ENCODE measurements at regions not wholly inside any gene's neighbourhood (a gene's known extent, or its start where the extent isn't known, plus 50 kb on each side); places are given as distances from the start of the nearest gene placed in this dataset.

- H3K4me3 ChIP-seq (ENCODE audit: low read length): no peak overlapping the region
- H3K36me3 ChIP-seq (ENCODE audit: insufficient read depth, low read length): no peaks in the 10 kb centered on the region
- no peaks in the 10 kb centered on the region for H3F3A ChIP-seq (ENCODE audit: insufficient read depth, low read length, poor library complexity, severe bottlenecking)
- H3K9me3 ChIP-seq (ENCODE audit: low read length): no peaks in the 10 kb centered on the region
- no peaks in the 10 kb centered on the region for H3K79me2 ChIP-seq (replicated peaks; ENCODE audit: insufficient read depth, low read length)
- no peaks in the 10 kb centered on the region for H3K9me2 ChIP-seq (ENCODE audit: insufficient read depth, low read length)
- H3K9ac ChIP-seq (ENCODE audit: low read length): no peak overlapping the region
- no peak overlapping the region for H3K4me2 ChIP-seq (ENCODE audit: low read length)
- H3K27me3 ChIP-seq (ENCODE audit: insufficient read depth, low read depth, low read length): no peaks in the 10 kb centered on the region
- no peak overlapping the region for H3K27ac ChIP-seq (ENCODE audit: low read length)
- H4K20me1 ChIP-seq (ENCODE audit: insufficient read depth): no peaks in the 10 kb centered on the region
- no peak overlapping the region for H2AFZ ChIP-seq (ENCODE audit: low read depth, low read length)
- TF ChIP-seq TAF1 (IDR thresholded peaks at IDR 0.05; ENCODE audit: low read depth) (no peak), REST (IDR thresholded peaks at IDR 0.05; ENCODE audit: borderline replicate concordance) (no peak), MXI1 (conservative IDR thresholded peaks at IDR 0.05; ENCODE audit: poor library complexity, severe bottlenecking) (no peak), EP300 (conservative IDR thresholded peaks at IDR 0.05; ENCODE audit: poor library complexity, severe bottlenecking) (no peak), CTCF (IDR thresholded peaks at IDR 0.05; ENCODE audit: poor library complexity, severe bottlenecking) (no peak), POLR2AphosphoS5 (IDR thresholded peaks at IDR 0.05) (no peak), SMC3 (conservative IDR thresholded peaks at IDR 0.05; ENCODE audit: poor library complexity) (no peak), RAD21 (conservative IDR thresholded peaks at IDR 0.05) (no peak), EZH2 (IDR thresholded peaks at IDR 0.05; ENCODE audit: borderline replicate concordance, insufficient read depth, low read length, poor library complexity, severe bottlenecking) (no peak)
These were observed 807.4 kb upstream of the CITED2 start for GRCh38 chr6:140181876-140182275.

- Histone ChIP-seq H3K4me3 (ENCODE audit: low read length) (no peak overlapping the region), H3K9me3 (ENCODE audit: low read length) (no peaks in the 10 kb centered on the region), H3K9me2 (ENCODE audit: insufficient read depth, low read length) (no peaks in the 10 kb centered on the region), H3K4me2 (ENCODE audit: low read length) (no peak overlapping the region), H3K27ac (ENCODE audit: low read length) (no peak overlapping the region), H4K20me1 (ENCODE audit: insufficient read depth) (no peaks in the 10 kb centered on the region), H3F3A (ENCODE audit: insufficient read depth, low read length, poor library complexity, severe bottlenecking) (no peaks in the 10 kb centered on the region), H3K79me2 (replicated peaks; ENCODE audit: insufficient read depth, low read length) (no peaks in the 10 kb centered on the region), H3K27me3 (ENCODE audit: insufficient read depth, low read depth, low read length) (no peaks in the 10 kb centered on the region), H3K9ac (ENCODE audit: low read length) (no peak overlapping the region), H3K36me3 (ENCODE audit: insufficient read depth, low read length) (no peaks in the 10 kb centered on the region), H2AFZ (ENCODE audit: low read depth, low read length) (no peak overlapping the region)
- TF ChIP-seq SMC3 (conservative IDR thresholded peaks at IDR 0.05; ENCODE audit: poor library complexity) (no peak), REST (IDR thresholded peaks at IDR 0.05; ENCODE audit: borderline replicate concordance) (no peak), MXI1 (conservative IDR thresholded peaks at IDR 0.05; ENCODE audit: poor library complexity, severe bottlenecking) (no peak), TAF1 (IDR thresholded peaks at IDR 0.05; ENCODE audit: low read depth) (no peak), RAD21 (conservative IDR thresholded peaks at IDR 0.05) (no peak), POLR2AphosphoS5 (IDR thresholded peaks at IDR 0.05) (no peak), CTCF (IDR thresholded peaks at IDR 0.05; ENCODE audit: poor library complexity, severe bottlenecking) (no peak), EP300 (conservative IDR thresholded peaks at IDR 0.05; ENCODE audit: poor library complexity, severe bottlenecking) (no peak), EZH2 (IDR thresholded peaks at IDR 0.05; ENCODE audit: borderline replicate concordance, insufficient read depth, low read length, poor library complexity, severe bottlenecking) (no peak)
These were observed 805.9 kb upstream of the CITED2 start for GRCh38 chr6:140180306-140180705.

All from neural cell (in vitro differentiated cells).